Amniotic stem cell (primary cell): ENCODE measurements at regions not wholly inside any gene's neighbourhood (a gene's known extent, or its start where the extent isn't known, plus 50 kb on each side); places are given as distances from the start of the nearest gene placed in this dataset.
A peak's percentile ranks its signal among the peaks of the same experiment; 100 is the strongest.
"Not testable (repeated sequence)": the region's sequence is repeated elsewhere in the genome, so short reads cannot be mapped to it uniquely, and the experiment has no call there.

Experiments
- DNase-seq: peaks from one replicate; lab custom pipeline; 2025; lab: John Stamatoyannopoulos, UW

- DNase-seq = no peak
Observed at GRCh38 chr14:55846826-55847446, 266.9 kb downstream of the KTN1 start.

GRCh38 chr14:55847766-55848165, 267.8 kb downstream of the KTN1 start:
- DNase-seq = peak; percentile 33

- no peak for DNase-seq
Observed at GRCh38 chr14:55848964-55849363, 269.0 kb downstream of the KTN1 start.

DNA sequence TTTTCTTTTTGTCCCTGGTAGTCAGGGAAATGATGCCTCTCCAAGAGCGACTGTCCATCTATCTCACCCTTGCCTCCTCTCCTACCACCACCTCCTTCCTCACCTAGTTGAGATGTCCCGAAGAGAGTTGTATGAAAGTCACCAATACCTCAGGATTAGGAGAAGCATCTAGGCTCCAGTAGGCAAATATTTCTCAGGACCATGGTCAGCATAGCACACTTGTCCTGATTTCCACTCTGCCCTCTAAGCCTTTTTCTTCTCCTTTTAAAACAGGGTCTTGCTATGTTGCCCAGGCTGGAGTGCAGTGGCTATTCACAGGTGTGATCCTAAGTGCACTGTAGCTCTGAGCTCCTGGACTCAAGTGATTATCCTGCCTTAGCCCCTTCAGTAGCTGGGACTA, 268.4 kb upstream of the PELI2 start:
- DNase-seq = no peak

DNA sequence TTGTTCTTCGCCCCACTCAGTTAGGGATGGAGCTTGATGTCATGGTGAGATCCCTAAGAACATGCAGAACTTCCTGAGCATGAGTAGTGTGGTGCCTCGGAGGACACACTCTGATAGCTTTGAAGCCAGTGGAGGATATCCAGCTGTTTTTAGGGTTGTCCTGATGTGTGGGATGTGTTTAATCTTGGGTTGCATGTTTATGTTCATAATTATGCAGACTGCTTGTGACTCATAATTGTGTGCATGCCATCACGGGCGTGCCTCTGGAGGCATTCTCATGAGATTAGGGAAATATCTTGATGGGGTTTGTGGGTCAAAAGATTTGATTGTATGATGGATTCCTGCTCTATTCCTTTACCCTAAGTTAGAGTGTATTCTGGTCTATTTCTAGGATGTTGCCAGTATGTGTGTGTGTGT, 267.4 kb upstream of the PELI2 start:
- DNase-seq = peak; percentile 30

GRCh38 chr14:55851301-55851700, 266.9 kb upstream of the PELI2 start:
- DNase-seq = no peak

- DNase-seq = no peak
Observed at GRCh38 chr14:55851961-55852360, 266.2 kb upstream of the PELI2 start.

GRCh38 chr14:55855751-55856150, 262.5 kb upstream of the PELI2 start:
- DNase-seq = no peak

GRCh38 chr14:55858604-55859003, 259.6 kb upstream of the PELI2 start:
- DNase-seq = no peak

DNA sequence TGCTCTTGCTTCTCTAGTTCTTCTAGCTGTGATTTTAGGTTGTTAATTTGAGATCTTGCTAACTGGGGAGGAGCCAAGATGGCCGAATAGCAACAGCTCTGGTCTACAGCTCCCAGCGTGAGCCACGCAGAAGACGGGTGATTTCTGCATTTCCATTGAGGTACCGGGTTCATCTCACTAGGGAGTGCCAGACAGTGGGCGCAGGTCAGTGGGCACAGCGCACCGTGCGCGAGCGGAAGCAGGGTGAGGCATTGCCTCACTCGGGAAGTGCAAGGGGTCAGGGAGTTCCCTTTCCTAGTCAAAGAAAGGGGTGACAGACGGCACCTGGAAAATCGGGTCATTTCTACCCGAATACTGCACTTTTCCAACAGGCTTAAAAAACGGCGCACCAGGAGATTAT, 256.6 kb upstream of the PELI2 start:
- not testable (repeated sequence) for DNase-seq

- DNase-seq = no peak
Observed at GRCh38 chr14:55864890-55865655, 253.1 kb upstream of the PELI2 start.

GRCh38 chr14:55867311-55867710, 250.9 kb upstream of the PELI2 start:
- DNase-seq = no peak

DNA sequence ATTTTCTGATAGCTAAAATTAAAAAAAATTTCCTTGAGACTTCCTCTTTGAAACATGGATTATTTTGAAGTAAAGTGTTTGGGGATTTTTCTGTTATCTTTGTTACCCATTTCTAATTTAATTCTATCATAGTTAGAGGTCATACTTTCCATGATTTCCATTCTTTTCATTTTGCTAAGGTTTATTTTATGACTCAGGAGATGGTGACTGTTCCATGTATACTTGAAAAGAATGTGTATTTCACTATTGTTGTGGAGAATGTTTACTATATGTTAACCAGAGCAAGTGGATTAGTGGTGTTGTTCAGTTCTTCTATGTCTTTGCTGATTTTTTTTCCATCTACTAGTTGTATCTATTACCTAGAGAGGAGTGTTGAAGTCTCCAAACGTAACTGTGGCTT, 250.5 kb upstream of the PELI2 start:
- DNase-seq = no peak

GRCh38 chr14:55869397-55870049, 248.7 kb upstream of the PELI2 start:
- no peak for DNase-seq

- no peak for DNase-seq
Observed at GRCh38 chr14:55873169-55873568, 245.0 kb upstream of the PELI2 start.

DNA sequence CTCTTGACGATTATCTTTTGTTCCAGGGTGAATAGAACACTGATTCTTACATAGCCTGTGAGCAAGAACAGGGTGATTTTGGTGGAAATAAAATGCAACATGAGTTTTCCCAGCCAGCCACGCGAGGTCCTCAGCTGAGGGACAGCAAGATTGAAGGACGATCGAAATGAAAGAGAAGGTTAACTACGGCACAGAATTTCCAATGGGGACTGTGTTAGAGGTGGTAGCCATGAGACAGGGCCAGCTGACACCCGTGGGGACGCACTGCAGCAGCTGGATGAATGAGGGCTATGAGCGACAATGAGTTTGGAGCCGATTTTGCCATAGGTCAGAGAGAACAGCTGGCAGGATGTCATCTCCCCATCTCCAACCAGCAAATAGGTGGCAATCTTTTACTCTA, 243.4 kb upstream of the PELI2 start:
- no peak for DNase-seq

GRCh38 chr14:55877942-55878341, 240.3 kb upstream of the PELI2 start:
- DNase-seq = no peak

DNA sequence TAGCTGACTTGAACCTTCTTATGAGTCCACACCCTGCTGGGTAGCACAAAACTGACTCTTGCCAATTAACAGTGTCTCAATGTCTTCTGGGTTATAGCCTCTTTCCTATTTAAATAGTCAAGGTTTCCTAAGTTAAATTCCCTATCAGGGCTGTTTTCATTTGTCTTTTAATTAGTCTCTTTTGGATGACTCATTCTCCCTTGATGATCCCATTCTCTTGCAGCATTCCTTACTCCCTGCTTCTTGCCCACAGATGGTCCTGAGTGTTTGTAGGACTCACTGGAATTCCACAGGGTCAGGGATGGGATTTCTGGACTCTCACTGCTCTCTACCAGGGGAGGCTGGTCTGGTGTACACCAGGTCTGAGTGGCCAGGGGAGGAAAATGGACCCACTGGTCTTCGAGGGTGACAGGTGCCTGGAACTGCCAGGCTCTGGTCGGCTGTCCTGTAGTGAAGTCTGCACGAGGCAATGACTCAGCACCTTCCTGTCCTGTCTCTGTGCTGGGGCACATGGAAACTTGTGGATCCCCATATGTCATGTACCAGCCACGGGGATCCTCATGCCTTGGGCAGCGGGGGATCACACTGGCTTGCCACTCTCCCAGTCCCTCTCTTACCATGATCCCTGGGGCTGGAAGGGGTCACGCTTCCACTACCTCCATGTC, 236.5 kb upstream of the PELI2 start:
- no peak for DNase-seq

DNA sequence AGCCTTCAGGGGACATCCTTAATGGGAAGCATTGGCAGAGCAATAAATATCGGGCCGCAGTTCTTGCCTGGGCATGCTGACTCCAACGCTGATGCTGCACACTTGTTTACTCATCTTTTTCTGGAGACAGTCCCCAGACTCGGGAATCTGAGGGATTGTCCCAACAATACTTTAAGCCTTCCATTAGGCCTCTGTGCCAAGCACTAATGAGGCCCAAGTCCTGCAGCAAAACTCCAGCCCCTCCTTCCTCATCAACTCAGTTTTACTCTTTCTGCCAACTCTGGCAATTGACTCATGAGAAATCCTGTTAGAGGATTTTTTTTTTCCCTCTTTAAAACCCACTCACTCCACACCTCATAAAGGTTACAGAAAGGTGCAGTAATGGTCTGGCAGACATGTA, 233.4 kb upstream of the PELI2 start:
- no peak for DNase-seq

DNA sequence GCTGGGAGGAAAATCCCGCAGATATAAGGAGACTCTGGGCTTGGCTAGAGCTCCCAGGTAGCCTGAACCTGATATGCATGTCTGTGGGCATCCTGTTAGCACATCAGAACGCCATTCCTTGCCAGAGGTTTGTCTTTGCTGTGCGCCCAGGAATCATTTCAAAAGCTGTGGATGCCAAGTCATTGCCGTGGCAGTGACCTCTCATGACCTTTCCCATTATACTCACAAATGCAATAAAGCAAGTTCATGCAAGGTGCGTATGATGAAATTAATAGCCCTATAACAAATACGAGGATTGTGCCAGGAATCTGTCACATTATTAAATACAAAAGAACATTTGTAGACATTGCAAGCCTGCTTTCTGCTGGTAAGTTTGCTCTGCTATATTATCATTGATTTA, 229.1 kb upstream of the PELI2 start:
- no peak for DNase-seq

- no peak for DNase-seq
Observed at GRCh38 chr14:55891692-55892091, 226.5 kb upstream of the PELI2 start.

GRCh38 chr14:55892906-55893305, 225.3 kb upstream of the PELI2 start:
- no peak for DNase-seq

- no peak for DNase-seq
Observed at GRCh38 chr14:55893705-55894104, 224.5 kb upstream of the PELI2 start.
